ENCODE measurements at regions not wholly inside any gene's neighbourhood (a gene's known extent, or its start where the extent isn't known, plus 50 kb on each side); places are given as distances from the start of the nearest gene placed in this dataset.

DNA sequence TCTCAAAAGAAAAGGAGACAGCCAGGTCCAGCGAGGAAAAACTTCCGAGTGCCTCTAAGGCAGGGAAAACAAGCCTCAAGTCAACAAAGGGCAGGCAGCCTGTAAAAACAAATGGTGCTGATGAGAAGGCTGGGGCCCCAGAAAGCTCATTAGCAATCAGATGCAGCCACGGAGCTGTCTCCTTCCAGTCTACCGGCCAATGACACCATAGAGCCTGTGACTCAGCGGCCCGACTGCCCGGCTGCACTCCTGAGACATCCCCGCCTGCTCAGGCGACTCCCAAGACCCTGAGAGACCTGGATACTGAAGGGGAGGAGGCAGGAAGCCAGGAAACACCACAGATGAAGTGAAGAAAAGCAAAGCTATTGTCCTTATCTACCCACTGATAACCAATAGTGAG lies 120.1 kb upstream of the HDDC2 start:
- WGBS (ENCODE audit: extremely low coverage, insufficient read length, low lambda C conversion rate) = no CpG with 5 or more reads among the region's 9 CpGs
- Histone ChIP-seq H4K5ac (ENCODE audit: insufficient read length, low read depth, low read length) (peak overlapping the region; percentile 28), H3K4me1 (ENCODE audit: insufficient read depth, low read length) (peaks cover 4% of the 10 kb centered on the region), H3K4ac (ENCODE audit: low read depth, low read length) (no peak overlapping the region), H2BK20ac (ENCODE audit: low read depth, low read length, poor library complexity, severe bottlenecking) (no peak overlapping the region), H3K23ac (ENCODE audit: insufficient read length, low read depth, low read length) (no peak overlapping the region), H3K27ac (ENCODE audit: insufficient read length, low read depth, low read length) (peak overlapping the region; percentile 84), H3T11ph (ENCODE audit: low read length) (no peak overlapping the region), H3K9ac (ENCODE audit: extremely low read depth, insufficient read length, low read length) (no peak overlapping the region), H3K14ac (ENCODE audit: insufficient read depth, low read length) (peak overlapping the region; percentile 63; the same call in 1 of the 2 replicates), H4K20me1 (ENCODE audit: control insufficient read depth, insufficient read depth, insufficient read length) (no peaks in the 10 kb centered on the region), H4K91ac (ENCODE audit: insufficient read length, low read depth, low read length) (no peak overlapping the region), H2BK5ac (ENCODE audit: insufficient read length, low read length) (no peak overlapping the region), H2AK5ac (ENCODE audit: insufficient read length, low read length) (no peak overlapping the region), H3K79me1 (ENCODE audit: insufficient read depth, low read depth, low read length, poor library complexity, severe bottlenecking) (no peaks in the 10 kb centered on the region), H3K56ac (ENCODE audit: insufficient read length, low read depth, low read length) (no peak overlapping the region), H3K18ac (ENCODE audit: insufficient read length, low read depth, low read length) (peak overlapping the region; percentile 27), H4K8ac (replicated peaks; ENCODE audit: insufficient read length, low read depth, low read length) (no peak overlapping the region), H2BK15ac (ENCODE audit: low read depth, low read length) (no peak overlapping the region), H2AFZ (ENCODE audit: low read length) (peak overlapping the region; percentile 6), H3K4me2 (ENCODE audit: insufficient read depth, insufficient read length, low read length) (peak overlapping the region; percentile 37), H3K9me3 (ENCODE audit: control insufficient read depth, low read depth, low read length) (no peaks in the 10 kb centered on the region), H2BK120ac (ENCODE audit: low read depth, low read length, poor library complexity, severe bottlenecking) (no peak overlapping the region), H3K79me2 (ENCODE audit: insufficient read depth, low read length) (no peaks in the 10 kb centered on the region), H3K27me3 (ENCODE audit: insufficient read depth, low read length) (no peaks in the 10 kb centered on the region), H3K23me2 (ENCODE audit: insufficient read length, low read depth, low read length, poor library complexity, severe bottlenecking) (peaks cover 4% of the 10 kb centered on the region), H2BK12ac (ENCODE audit: insufficient read length, low read depth, low read length) (no peak overlapping the region)
- Mint-ChIP-seq H3K4me1 (peaks cover 25 to 27% of the 10 kb centered on the region in 2 experiments), H3K27me3 (ENCODE audit: low read depth) (no peaks in the 10 kb centered on the region), H3K36me3 (ENCODE audit: insufficient read depth in 1 of 3, low read depth in 3 of 3) (no peaks in the 10 kb centered on the region), H3K27ac (peak overlapping the region; percentile 81 to 96 (median 94); a peak in 6 of 7 replicates), H3K4me3 (peak overlapping the region; percentile 12 to 31; a peak in 3 of 5 replicates), H3K9me3 (peaks cover 0 to 3% of the 10 kb centered on the region in 2 experiments; a peak in 1 of 5 replicates)
- TF ChIP-seq, protein P1, sequence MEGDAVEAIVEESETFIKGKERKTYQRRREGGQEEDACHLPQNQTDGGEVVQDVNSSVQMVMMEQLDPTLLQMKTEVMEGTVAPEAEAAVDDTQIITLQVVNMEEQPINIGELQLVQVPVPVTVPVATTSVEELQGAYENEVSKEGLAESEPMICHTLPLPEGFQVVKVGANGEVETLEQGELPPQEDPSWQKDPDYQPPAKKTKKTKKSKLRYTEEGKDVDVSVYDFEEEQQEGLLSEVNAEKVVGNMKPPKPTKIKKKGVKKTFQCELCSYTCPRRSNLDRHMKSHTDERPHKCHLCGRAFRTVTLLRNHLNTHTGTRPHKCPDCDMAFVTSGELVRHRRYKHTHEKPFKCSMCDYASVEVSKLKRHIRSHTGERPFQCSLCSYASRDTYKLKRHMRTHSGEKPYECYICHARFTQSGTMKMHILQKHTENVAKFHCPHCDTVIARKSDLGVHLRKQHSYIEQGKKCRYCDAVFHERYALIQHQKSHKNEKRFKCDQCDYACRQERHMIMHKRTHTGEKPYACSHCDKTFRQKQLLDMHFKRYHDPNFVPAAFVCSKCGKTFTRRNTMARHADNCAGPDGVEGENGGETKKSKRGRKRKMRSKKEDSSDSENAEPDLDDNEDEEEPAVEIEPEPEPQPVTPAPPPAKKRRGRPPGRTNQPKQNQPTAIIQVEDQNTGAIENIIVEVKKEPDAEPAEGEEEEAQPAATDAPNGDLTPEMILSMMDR (conservative IDR thresholded peaks at IDR 0.05) = no peak
- DNase-seq = peak; percentile 87
